Body of pancreas (tissue), 4 donors: ENCODE measurements at regions not wholly inside any gene's neighbourhood (a gene's known extent, or its start where the extent isn't known, plus 50 kb on each side); places are given as distances from the start of the nearest gene placed in this dataset.
A peak's percentile ranks its signal among the peaks of the same experiment; 100 is the strongest.

Experiments used
- ATAC-seq: fragments of 150-250 bp; one replicate; pipeline ENCODE4 v1.9.1; 2016
- DNase-seq, 4 donors: peaks; one replicate each; pipeline ENCODE4 v3.0.0-alpha.2; 2019
- H3K27ac ChIP-seq, 4 donors: fragments of 200-600 bp; sonication (generic); 1 replicate in 3 of 4; 2 replicates in 1 of 4; pipeline versions ENCODE4 v1.5.1 to v1.6.1; 2016 to 2019; ENCODE audit warnings: mild to moderate bottlenecking in 1 of 4, mixed read lengths in 1 of 4, moderate library complexity in 1 of 4
- H3K27me3 ChIP-seq, 2 donors: fragments of 200-600 bp; sonication (generic); one replicate each; pipeline ENCODE4 v1.6.0; 2016; ENCODE audit warnings: mild to moderate bottlenecking in 1 of 2
- H3K36me3 ChIP-seq, 2 donors: fragments of 200-600 bp; sonication (generic); replicated peaks in 1 of 2; 2 replicates each; pipeline ENCODE4 v1.5.1; 2016; ENCODE audit warnings: low read depth in 2 of 2; ENCODE audit not compliant: insufficient read depth in 1 of 2
- H3K4me1 ChIP-seq: fragments of 200-600 bp; sonication (generic); one replicate; pipeline ENCODE4 v1.6.0; 2016
- H3K4me3 ChIP-seq, 2 donors: fragments of 200-600 bp; sonication (generic); 1 replicate in 1 of 2; 2 replicates in 1 of 2; pipeline ENCODE4 v1.5.1; 2016 to 2019
- H3K9me3 ChIP-seq, 3 donors: fragments of 200-600 bp; sonication (generic); 1 replicate in 2 of 3; 2 replicates in 1 of 3; pipeline ENCODE4 v1.5.1; 2016
- CTCF ChIP-seq, 7 experiments: fragments of 450-650 bp in 4 of 7; fragments of 200-600 bp in 3 of 7; sonication (generic) in 3 of 7; IDR thresholded peaks; one replicate each; pipeline ENCODE4 v1.5.1; 2016 to 2019; ENCODE audit warnings: antibody characterized with exemption in 7 of 7
- POLR2A ChIP-seq, 3 donors: fragments of 450-650 bp; IDR thresholded peaks; one replicate each; pipeline ENCODE4 v1.6.1; 2016; ENCODE audit warnings: antibody characterized with exemption in 3 of 3, mild to moderate bottlenecking in 2 of 3
- WGBS, 2 donors: methylation state at CpG; one replicate each; pipeline ENCODE4 v1.1.5; 2017; 5-methylcytosine and 5-hydroxymethylcytosine counted together
- intact Hi-C: fragments of 100-400 bp; cut with DNase I; formaldehyde crosslinking; loops from one replicate; pipeline ENCODE4 v1.15.1; 2023

GRCh38 chr10:89100680-89101079 lies 106.4 kb downstream of the CH25H start:
- Histone ChIP-seq H3K4me1 (no peaks in the 10 kb centered on the region), H3K36me3 (no peaks in the 10 kb centered on the region), H3K27ac (no peak overlapping the region), H3K9me3 (no peaks in the 10 kb centered on the region), H3K4me3 (no peak overlapping the region), H3K27me3 (no peaks in the 10 kb centered on the region)
- DNase-seq (no peak), ATAC-seq (peak; percentile 38)
- WGBS, 2 donors: 73 to 81% methylated on average over 4 of the region's 4 CpGs
- intact Hi-C loops: no loop called here
- TF ChIP-seq CTCF (IDR thresholded peaks at IDR 0.05): no peak
- no peak for TF ChIP-seq POLR2A (IDR thresholded peaks at IDR 0.05)

GRCh38 chr10:89097226-89097625 lies 106.6 kb downstream of the FAS start:
- TF ChIP-seq POLR2A (IDR thresholded peaks at IDR 0.05) (no peak), CTCF (IDR thresholded peaks at IDR 0.05) (no peak)
- H3K27me3 ChIP-seq: no peaks in the 10 kb centered on the region
- no peak for DNase-seq
- intact Hi-C loops: no loop called here
- ATAC-seq: no peak
- 68 to 75% methylated on average over 2 of the region's 2 CpGs for WGBS, 2 donors
- no peaks in the 10 kb centered on the region for H3K4me1 ChIP-seq
- no peak overlapping the region for H3K4me3 ChIP-seq
- no peak overlapping the region for H3K27ac ChIP-seq
- no peaks in the 10 kb centered on the region for H3K36me3 ChIP-seq
- H3K9me3 ChIP-seq: no peaks in the 10 kb centered on the region

GRCh38 chr10:89095701-89096391 lies 105.2 kb downstream of the FAS start:
- Histone ChIP-seq H3K4me1 (no peaks in the 10 kb centered on the region), H3K36me3 (no peaks in the 10 kb centered on the region), H3K4me3 (no peak overlapping the region), H3K9me3 (no peaks in the 10 kb centered on the region), H3K27ac (no peak overlapping the region), H3K27me3 (no peaks in the 10 kb centered on the region)
- ATAC-seq (no peak), DNase-seq (no peak)
- TF ChIP-seq CTCF (IDR thresholded peaks at IDR 0.05) (no peak), POLR2A (IDR thresholded peaks at IDR 0.05) (no peak)
- 48 to 55% methylated on average over 1 of the region's 1 CpG for WGBS, 2 donors
- intact Hi-C loops: no loop called here

GRCh38 chr10:89093728-89094127 lies 103.1 kb downstream of the FAS start:
- no peak overlapping the region for H3K27ac ChIP-seq
- no peaks in the 10 kb centered on the region for H3K36me3 ChIP-seq
- TF ChIP-seq POLR2A (IDR thresholded peaks at IDR 0.05): no peak
- no peak for TF ChIP-seq CTCF (IDR thresholded peaks at IDR 0.05)
- intact Hi-C loops: no loop called here
- WGBS, 2 donors: 86 to 87% methylated on average over 3 of the region's 3 CpGs
- no peak for ATAC-seq
- H3K9me3 ChIP-seq: no peaks in the 10 kb centered on the region
- no peaks in the 10 kb centered on the region for H3K4me1 ChIP-seq
- H3K4me3 ChIP-seq: no peak overlapping the region
- H3K27me3 ChIP-seq: no peaks in the 10 kb centered on the region
- no peak for DNase-seq

- intact Hi-C loops: no loop called here
- no peak for ATAC-seq
- H3K4me1 ChIP-seq: no peaks in the 10 kb centered on the region
Observed at GRCh38 chr10:89092981-89093380, 102.4 kb downstream of the FAS start.

More at GRCh38 chr10:89092981-89093380, 102.4 kb downstream of the FAS start:
- H3K36me3 ChIP-seq: no peaks in the 10 kb centered on the region
- 67 to 78% methylated on average over 4 of the region's 4 CpGs for WGBS, 2 donors
- H3K27ac ChIP-seq: no peak overlapping the region
- H3K4me3 ChIP-seq: no peak overlapping the region
- H3K9me3 ChIP-seq: no peaks in the 10 kb centered on the region
- no peaks in the 10 kb centered on the region for H3K27me3 ChIP-seq
- DNase-seq: no peak
- TF ChIP-seq POLR2A (IDR thresholded peaks at IDR 0.05): no peak
- TF ChIP-seq CTCF (IDR thresholded peaks at IDR 0.05): no peak
